NCI-H2107 (cell line): ENCODE measurements at regions not wholly inside any gene's neighbourhood (a gene's known extent, or its start where the extent isn't known, plus 50 kb on each side); places are given as distances from the start of the nearest gene placed in this dataset.
A peak's percentile ranks its signal among the peaks of the same experiment; 100 is the strongest.

ENCODE experiments used
- DNase-seq: peaks from one replicate; lab custom pipeline; 2025; lab: John Stamatoyannopoulos, UW

DNA sequence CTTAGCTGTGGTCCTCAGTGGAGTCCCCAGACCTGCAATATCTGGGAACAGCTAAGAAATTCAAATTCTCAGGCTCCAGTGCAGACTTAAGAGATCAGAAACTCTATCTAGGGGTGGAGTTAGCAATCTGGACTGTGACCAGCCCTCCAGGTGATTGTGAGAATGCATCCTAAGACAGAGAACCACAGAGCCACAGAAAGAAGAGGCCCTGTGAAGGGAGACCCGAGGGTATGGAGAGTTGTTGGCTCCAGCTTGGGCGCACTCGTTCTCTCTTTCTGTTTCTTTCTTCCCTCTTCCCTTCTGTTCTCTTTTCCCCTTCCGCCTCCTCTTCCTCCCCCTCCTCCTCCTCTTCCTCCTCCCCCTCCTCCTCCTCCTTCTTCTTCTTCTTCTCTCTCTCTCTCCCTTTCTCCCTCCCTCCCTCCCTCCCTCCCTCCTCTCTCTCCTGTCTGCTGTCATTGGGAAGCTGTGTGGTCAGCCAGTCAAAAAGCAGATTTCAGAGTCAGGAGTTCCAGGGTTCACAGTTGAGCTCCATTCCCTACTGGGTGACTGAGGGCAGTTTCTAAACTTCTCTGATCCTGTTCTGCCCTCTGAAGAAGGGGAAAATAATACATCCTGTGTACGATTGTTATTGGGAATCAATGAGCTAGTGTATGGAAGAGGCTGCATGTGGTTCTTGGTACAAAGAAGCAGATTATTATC, 62.1 kb upstream of the STEAP1B start:
- DNase-seq, result no peak

DNA sequence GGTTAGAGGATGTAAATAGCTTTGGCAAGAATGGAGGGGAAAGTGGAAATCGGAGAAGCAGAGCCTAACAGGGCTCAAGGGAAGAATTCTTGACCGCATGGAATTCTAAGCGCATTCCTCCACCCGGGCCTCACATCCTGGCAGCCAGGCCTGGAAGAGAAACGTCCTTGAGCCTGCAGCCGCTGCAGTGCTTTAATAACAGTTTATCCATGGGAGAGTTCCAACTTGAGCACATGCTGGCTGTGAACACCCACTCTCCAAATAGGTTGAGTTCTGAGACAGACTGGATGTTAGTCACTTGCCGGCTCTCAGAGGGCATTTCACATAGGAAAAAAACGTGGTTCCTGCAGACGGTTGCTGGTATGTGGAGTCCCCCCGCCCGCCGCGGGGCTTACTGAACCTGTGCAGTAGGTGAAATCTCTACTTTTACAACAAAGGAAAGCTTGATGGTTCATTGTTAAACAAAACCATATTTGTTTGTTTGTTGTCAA, 61.4 kb upstream of the STEAP1B start:
- no peak for DNase-seq

DNA sequence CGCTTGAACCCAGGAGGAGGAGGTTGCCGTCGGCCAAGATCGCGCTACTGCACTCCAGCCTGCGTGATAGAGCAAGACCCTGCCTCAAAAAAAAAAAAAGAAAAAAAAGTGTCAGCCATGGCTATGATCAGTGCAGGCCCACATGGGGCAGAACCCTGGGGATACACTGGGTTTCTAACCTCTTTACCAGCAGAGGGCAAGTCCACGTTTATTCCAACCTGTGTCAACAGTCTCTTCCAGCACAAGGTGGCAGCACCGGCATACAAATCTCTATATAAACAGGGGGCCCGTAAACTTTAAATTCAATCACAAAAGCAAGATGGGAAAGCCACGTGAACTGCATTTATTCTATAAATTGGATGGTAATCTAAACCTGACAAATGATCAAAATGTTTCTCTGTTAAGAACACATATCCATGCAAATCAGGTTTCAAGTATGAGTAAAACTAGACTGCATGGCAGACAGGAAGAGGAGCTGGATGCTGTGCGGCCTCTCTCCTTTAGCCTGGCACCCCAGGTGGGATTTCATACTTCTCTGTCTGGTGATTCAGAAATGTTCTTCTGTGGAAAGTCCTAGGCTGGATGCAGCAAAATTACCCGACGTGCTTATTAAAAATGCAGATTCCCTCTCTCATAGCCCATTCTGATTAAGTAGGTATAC, 60.0 kb upstream of the STEAP1B start:
- peak; percentile 31 for DNase-seq

DNA sequence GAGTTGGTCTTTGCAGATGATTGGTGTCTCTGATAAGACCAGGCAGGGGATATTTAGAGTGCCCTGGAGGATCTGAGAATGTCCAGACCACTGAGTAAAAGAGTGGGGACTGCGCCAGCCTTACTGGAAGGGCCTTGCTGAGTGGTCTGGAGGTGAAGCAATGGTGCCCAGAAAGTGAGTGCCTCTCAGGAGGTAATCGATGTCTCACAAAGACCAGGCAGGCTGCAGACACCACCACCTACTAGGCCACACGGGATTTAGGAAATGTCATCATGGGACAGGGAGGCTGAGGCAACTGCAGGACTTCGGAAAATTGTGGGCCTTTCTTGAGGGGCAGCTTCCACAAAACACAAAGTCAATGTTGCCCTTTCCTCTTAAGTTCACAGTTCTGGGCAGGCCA, 57.2 kb upstream of the STEAP1B start:
- no peak for DNase-seq

DNA sequence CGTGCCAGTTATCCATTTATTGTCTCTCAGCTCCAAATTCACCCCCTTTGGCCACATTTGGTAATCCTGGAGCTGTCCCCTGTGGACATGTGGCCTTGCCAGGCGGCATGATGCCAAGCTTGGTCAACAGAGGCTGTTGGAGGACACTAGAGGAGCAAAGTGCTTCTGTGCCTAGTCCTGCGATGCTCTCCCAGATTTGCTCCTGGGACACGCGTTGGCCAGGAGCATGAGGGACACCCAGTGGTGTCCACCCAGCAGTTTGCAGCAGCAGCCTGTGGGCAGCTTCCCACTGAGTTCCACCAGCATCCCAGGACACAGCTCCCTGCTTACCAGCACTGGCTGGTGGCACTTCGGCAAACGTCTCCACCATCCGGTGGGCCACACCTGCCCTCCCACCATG, 55.5 kb upstream of the STEAP1B start:
- DNase-seq, result no peak

DNA sequence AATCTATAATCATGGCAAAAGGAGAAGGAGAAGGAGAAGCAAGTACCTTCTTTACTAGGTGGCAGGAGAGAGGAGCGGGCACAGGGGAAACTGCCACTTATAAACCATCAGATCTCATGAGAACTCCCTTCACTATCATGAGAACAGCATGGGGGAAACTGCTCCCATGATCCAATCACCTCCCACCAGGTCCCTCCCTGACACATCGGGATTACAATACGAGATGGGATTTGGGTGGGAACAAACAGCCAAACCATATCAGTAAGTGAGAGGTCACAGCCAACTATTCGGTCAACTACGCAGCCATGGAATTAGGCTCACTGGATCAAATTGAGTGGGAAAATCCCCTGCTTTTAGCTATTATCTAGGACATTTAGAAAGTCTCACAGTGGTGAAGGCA, 54.2 kb upstream of the STEAP1B start:
- no peak for DNase-seq

DNA sequence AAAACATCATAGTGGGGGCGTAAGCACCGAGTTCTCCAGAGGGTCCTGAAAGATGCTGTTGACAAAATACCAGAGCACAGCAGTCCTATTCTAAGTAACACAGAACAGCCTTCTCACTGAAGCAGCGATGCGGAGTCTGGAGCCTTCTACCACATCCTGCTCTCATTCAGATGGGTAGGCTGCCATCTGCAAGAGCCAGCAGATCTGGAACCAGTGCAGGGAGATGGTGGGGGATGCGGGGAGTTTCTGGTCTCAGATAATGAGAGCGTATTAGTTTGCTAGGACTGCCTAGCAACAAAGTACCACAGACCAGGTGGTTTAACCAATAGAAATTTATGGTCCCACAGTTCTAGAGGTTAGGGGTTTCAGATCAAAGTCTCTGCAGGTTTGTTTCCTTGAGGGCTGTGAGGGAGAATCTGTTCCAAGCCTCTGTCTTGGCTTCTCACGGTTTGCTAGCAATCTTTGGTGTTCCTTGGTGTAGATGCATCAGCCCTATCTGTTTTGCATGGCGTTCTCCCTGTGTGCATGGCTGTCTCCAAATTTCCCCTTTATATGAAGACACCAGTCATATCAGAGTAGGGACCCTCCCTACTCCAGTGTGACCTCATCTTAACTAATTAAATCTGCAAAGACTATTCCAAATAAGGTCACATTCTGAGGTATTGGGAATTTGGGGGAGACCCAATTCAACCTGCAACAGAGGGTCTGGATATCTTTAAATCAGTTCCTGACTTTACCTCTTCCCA, 52.0 kb upstream of the STEAP1B start:
- no peak for DNase-seq

DNA sequence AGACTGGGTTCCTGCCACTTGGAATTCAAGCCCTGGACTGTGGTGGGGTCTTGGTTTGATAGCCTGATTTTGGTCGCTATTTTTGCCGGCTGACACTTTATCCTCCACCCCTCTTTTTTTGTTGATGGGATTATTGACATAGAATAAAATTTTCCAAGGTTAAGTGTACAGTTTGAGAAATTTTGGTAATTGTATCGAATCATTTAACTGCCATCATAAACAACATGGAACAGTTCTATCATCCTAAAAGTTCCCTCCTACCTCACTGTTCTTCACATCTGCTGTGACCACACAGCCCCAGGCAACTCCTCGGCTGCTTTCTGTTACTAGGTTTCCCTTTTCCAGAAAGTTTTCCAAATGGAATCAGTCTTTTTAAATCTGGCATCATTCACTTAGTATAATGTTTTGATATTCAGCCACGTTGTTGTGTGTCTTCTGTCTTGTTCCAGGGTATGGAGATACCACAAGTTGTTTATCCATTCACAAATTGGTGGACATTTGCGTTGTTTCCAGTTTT, 50.6 kb upstream of the STEAP1B start:
- DNase-seq, result no peak

DNA sequence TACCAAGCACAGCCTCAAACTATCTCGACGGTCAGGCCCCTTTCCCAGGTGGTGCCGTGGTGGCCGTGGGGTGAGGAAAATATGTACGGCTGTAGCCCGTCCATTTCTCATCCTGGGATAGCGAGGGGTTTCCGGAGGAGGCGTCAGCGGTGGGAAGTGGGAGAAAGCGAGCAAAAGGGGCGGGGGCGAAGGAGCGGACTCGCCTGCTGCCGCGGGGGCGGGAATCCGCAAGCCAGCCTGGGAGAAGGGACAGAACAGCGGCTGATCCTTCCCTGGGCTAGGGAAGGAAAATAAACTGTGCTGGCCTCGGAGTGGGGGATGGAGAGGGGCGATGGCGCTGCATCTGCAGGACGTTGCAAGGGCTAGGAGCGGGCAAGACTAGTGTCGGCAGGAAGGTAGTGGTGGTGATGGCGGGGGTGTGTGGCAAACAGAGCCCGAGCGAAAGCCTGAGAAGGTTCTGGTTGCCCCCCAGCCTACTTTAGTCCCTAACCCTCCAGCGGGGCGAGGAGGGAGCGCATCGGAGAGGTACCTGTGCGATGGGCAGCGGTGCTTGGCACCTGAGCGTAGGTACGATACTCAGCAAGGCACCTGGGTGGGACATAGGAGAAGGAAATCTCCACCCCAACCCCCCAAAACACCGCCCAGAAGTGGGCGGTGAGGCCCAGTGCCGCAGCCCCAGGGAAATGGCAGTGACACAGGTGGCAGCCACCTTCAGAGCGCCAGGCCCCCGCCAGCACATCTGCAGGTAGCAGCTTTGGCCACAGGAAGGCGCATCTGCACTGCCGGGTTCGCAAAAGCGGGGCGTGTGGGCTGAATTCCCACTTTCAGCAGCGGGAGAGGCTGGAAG, 49.9 kb upstream of the STEAP1B start:
- peak; percentile 27 for DNase-seq
